Activated T-helper 17 cell treated with anti-CD3 and anti-CD28 coated beads, Interleukin-2, amount 50 U/mL, for 72 hours (primary cell): ENCODE measurements at regions not wholly inside any gene's neighbourhood (a gene's known extent, or its start where the extent isn't known, plus 50 kb on each side); places are given as distances from the start of the nearest gene placed in this dataset.
"Not testable (repeated sequence)": the region's sequence is repeated elsewhere in the genome, so short reads cannot be mapped to it uniquely, and the experiment has no call there.

Experiments
- ATAC-seq: fragments of 150-1000 bp; cut with Tn5 transposase; replicated peaks from 2 replicates; pipeline ENCODE4 v1.10.0; 2021; ENCODE audit warnings: mild to moderate bottlenecking, moderate library complexity
- H3K27ac Mint-ChIP-seq: one replicate; pipeline ENCODE4 v1.8.0; 2022; ENCODE audit warnings: mixed read lengths
- H3K27me3 Mint-ChIP-seq: one replicate; pipeline ENCODE4 v1.8.0; 2022; ENCODE audit warnings: mixed read lengths
- H3K36me3 Mint-ChIP-seq: one replicate; pipeline ENCODE4 v1.8.0; 2022; ENCODE audit warnings: low read depth, mild to moderate bottlenecking, mixed read lengths
- H3K4me1 Mint-ChIP-seq: one replicate; pipeline ENCODE4 v1.8.0; 2022; ENCODE audit warnings: mixed read lengths
- H3K4me3 Mint-ChIP-seq: one replicate; pipeline ENCODE4 v1.8.0; 2022; ENCODE audit warnings: mild to moderate bottlenecking, mixed read lengths
- H3K9me3 Mint-ChIP-seq: one replicate; pipeline ENCODE4 v1.8.0; 2022; ENCODE audit warnings: mixed read lengths

DNA sequence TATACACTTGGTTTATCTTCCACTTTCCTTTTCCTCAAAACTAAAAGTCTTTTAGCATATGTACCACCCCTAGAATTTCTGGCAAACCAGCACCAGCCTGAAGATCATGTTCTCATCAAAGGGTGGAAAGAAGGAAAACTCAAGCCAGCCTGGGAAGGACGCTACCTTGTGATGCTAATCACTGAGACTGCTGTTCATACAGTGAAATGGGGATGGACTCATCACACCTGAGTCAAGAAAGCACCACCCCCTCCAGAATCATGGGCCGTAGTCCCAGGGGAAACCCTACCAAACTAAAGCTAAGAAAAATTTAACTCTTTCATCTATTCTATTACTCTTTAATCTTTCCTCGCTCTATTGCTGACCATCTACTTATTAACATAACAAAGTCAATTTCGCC, 595.9 kb upstream of the AADAT start:
- H3K36me3 Mint-ChIP-seq: not testable (repeated sequence)

GRCh38 chr4:170682558-170683294, 593.0 kb upstream of the AADAT start:
- ATAC-seq: no peak
- no peak overlapping the region for H3K4me3 Mint-ChIP-seq
- H3K9me3 Mint-ChIP-seq: peaks cover 13% of the 10 kb centered on the region
- no peak overlapping the region for H3K27ac Mint-ChIP-seq
- no peaks in the 10 kb centered on the region for H3K4me1 Mint-ChIP-seq
- H3K27me3 Mint-ChIP-seq: no peaks in the 10 kb centered on the region
- no peaks in the 10 kb centered on the region for H3K36me3 Mint-ChIP-seq

More for the DNA sequence above, 595.9 kb upstream of the AADAT start:
- not testable (repeated sequence) for H3K27ac Mint-ChIP-seq, H3K4me3 Mint-ChIP-seq, H3K27me3 Mint-ChIP-seq, H3K4me1 Mint-ChIP-seq, ATAC-seq, H3K9me3 Mint-ChIP-seq

GRCh38 chr4:170682087-170682486, 592.3 kb upstream of the AADAT start:
- peaks cover 13% of the 10 kb centered on the region for H3K9me3 Mint-ChIP-seq
- not testable (repeated sequence) for H3K4me3 Mint-ChIP-seq, H3K27me3 Mint-ChIP-seq, H3K36me3 Mint-ChIP-seq, ATAC-seq, H3K27ac Mint-ChIP-seq, H3K4me1 Mint-ChIP-seq

GRCh38 chr4:170675568-170676262, 586.0 kb upstream of the AADAT start:
- Mint-ChIP-seq H3K27me3 (no peaks in the 10 kb centered on the region), H3K4me1 (no peaks in the 10 kb centered on the region), H3K36me3 (no peaks in the 10 kb centered on the region), H3K9me3 (peaks cover 18% of the 10 kb centered on the region), H3K4me3 (no peak overlapping the region), H3K27ac (no peak overlapping the region)
- ATAC-seq: no peak

GRCh38 chr4:170674176-170674575, 584.4 kb upstream of the AADAT start:
- Mint-ChIP-seq H3K9me3 (peaks cover 16% of the 10 kb centered on the region), H3K4me3 (no peak overlapping the region), H3K27ac (no peak overlapping the region), H3K27me3 (no peaks in the 10 kb centered on the region), H3K4me1 (no peaks in the 10 kb centered on the region), H3K36me3 (no peaks in the 10 kb centered on the region)
- no peak for ATAC-seq

DNA sequence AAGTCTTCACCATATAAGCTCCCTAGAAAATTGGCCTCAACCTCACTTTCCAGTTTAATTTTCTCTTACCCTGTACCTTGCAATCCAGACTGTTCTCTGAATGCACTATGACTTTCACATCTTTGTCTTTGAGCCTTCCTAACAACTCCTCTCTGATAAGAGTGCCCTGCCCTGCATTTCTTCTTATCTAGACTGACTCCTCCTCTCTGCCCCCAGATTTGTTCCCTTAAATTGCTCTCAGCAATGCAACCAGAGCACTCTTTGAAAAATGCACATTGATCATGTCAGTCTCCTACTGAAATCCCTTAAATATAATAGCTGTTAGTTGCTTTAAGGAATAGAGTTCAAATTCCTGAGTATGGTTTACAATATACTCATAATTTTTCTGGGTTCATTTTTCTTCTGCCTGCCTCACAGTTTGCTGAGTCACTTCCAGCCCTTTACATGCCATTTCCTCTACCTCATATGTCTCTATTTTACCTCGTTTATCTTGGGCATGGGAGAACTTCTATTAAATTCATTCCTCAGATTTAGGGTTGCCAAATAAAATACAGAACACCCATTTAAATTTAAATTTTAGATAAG, 582.7 kb upstream of the AADAT start:
- H3K4me1 Mint-ChIP-seq: no peaks in the 10 kb centered on the region
- H3K4me3 Mint-ChIP-seq: no peak overlapping the region
- H3K9me3 Mint-ChIP-seq: peaks cover 10% of the 10 kb centered on the region
- no peak overlapping the region for H3K27ac Mint-ChIP-seq
- ATAC-seq: no peak
- no peaks in the 10 kb centered on the region for H3K36me3 Mint-ChIP-seq
- H3K27me3 Mint-ChIP-seq: no peaks in the 10 kb centered on the region

GRCh38 chr4:170671171-170671570, 581.4 kb upstream of the AADAT start:
- Mint-ChIP-seq H3K4me3 (no peak overlapping the region), H3K9me3 (peaks cover 11% of the 10 kb centered on the region), H3K27ac (no peak overlapping the region), H3K36me3 (no peaks in the 10 kb centered on the region), H3K4me1 (no peaks in the 10 kb centered on the region), H3K27me3 (no peaks in the 10 kb centered on the region)
- no peak for ATAC-seq

DNA sequence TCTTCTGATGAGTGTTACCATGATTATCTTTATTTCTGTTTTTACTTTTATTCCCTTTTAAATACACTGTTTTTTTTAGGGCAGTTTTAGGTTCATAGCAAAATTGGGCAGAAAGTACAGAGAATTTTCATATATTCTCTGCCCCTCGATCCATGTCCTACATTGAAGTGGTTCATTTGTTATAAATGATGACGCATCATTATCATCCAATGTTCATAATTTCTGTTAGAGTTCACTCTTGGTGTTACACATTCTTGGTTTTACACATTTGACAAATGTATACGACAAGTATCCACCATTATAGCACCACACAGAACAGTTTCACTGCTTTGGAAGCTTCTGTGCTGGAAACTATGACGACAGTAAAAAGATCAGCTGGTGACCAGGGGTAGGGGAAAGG, 578.1 kb upstream of the AADAT start:
- H3K27ac Mint-ChIP-seq: no peak overlapping the region

GRCh38 chr4:170666909-170667308, 577.2 kb upstream of the AADAT start:
- H3K36me3 Mint-ChIP-seq: no peaks in the 10 kb centered on the region
- no peak overlapping the region for H3K27ac Mint-ChIP-seq
- H3K4me1 Mint-ChIP-seq: no peaks in the 10 kb centered on the region
- H3K27me3 Mint-ChIP-seq: no peaks in the 10 kb centered on the region
- H3K4me3 Mint-ChIP-seq: no peak overlapping the region
- ATAC-seq: no peak
- peaks cover 9% of the 10 kb centered on the region for H3K9me3 Mint-ChIP-seq

More for the DNA sequence above, 578.1 kb upstream of the AADAT start:
- H3K4me3 Mint-ChIP-seq: no peak overlapping the region
- H3K9me3 Mint-ChIP-seq: peaks cover 14% of the 10 kb centered on the region
- H3K27me3 Mint-ChIP-seq: no peaks in the 10 kb centered on the region
- H3K4me1 Mint-ChIP-seq: no peaks in the 10 kb centered on the region
- no peaks in the 10 kb centered on the region for H3K36me3 Mint-ChIP-seq
- ATAC-seq: no peak

- ATAC-seq: no peak
- no peaks in the 10 kb centered on the region for H3K4me1 Mint-ChIP-seq
- peaks cover 9% of the 10 kb centered on the region for H3K9me3 Mint-ChIP-seq
- H3K36me3 Mint-ChIP-seq: no peaks in the 10 kb centered on the region
- H3K27me3 Mint-ChIP-seq: no peaks in the 10 kb centered on the region
- no peak overlapping the region for H3K27ac Mint-ChIP-seq
- no peak overlapping the region for H3K4me3 Mint-ChIP-seq
These were observed 572.5 kb upstream of the AADAT start for GRCh38 chr4:170662250-170662649.

DNA sequence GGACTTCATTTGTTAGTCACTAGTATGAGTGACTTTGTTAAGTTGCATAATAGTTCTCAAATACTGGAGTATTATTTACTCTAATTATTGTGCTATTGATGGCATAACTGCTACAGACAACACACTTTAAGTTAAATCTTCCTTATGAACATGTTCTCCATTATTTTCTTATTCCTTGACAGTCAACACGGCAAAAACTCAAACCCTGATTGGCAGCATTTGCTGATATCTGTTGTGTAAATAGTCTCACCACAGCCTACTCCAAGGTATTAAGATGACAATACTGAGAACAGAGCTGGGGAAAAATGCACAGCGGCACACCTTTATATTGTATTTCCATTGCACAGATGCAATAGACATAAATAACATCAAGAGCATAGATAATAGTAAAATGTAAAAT, 568.0 kb upstream of the AADAT start:
- ATAC-seq: no peak
- Mint-ChIP-seq H3K4me3 (no peak overlapping the region), H3K9me3 (peaks cover 7% of the 10 kb centered on the region), H3K27me3 (no peaks in the 10 kb centered on the region), H3K4me1 (no peaks in the 10 kb centered on the region), H3K27ac (no peak overlapping the region), H3K36me3 (no peaks in the 10 kb centered on the region)

- ATAC-seq: no peak
- Mint-ChIP-seq H3K27me3 (no peaks in the 10 kb centered on the region), H3K27ac (no peak overlapping the region), H3K4me1 (no peaks in the 10 kb centered on the region), H3K9me3 (peaks cover 7% of the 10 kb centered on the region), H3K4me3 (no peak overlapping the region), H3K36me3 (no peaks in the 10 kb centered on the region)
These were observed 566.8 kb upstream of the AADAT start for GRCh38 chr4:170656506-170656905.

DNA sequence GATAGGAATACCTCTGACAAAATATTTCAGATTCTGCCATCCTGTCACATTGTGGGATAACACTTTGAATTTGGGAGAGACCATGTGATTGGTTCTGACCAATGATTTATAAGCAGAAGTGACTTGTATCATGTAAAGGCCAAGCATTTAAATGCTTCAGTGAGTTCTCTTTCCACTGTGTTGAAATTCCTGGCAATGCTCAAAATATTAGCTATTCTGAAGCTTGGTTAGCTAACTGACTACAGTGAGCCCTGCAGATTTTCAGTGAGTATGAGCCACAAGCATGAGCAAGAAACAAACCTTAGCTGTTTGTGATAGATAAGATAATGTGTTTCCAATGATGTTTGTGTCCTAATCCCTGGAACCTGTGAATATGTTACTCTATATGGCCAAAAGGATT, 562.8 kb upstream of the AADAT start:
- H3K27ac Mint-ChIP-seq: no peak overlapping the region
- peaks cover 7% of the 10 kb centered on the region for H3K9me3 Mint-ChIP-seq
- no peak overlapping the region for H3K4me3 Mint-ChIP-seq
- ATAC-seq: no peak
- H3K4me1 Mint-ChIP-seq: no peaks in the 10 kb centered on the region
- H3K27me3 Mint-ChIP-seq: no peaks in the 10 kb centered on the region
- H3K36me3 Mint-ChIP-seq: no peaks in the 10 kb centered on the region

DNA sequence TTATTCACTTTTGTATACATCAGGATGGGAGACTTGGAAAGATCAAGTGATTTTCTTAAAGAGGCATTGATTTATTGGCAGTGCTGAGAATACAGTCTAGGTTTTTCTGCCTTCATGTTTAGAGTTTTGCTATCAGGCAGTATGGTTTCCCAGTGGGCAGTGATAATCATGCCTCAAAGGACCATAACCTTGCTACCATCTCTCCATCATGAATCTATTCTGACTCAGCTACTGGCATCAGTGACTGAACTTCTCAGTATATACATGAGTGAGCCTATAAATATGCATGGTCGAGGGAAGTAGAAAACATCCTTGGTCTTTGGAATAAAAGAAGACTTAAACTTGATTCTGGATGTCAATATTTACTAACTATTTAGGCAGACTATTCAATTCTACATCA, 562.0 kb upstream of the AADAT start:
- no peak for ATAC-seq
- Mint-ChIP-seq H3K36me3 (no peaks in the 10 kb centered on the region), H3K4me3 (no peak overlapping the region), H3K27ac (no peak overlapping the region), H3K27me3 (no peaks in the 10 kb centered on the region), H3K4me1 (no peaks in the 10 kb centered on the region), H3K9me3 (peaks cover 7% of the 10 kb centered on the region)

GRCh38 chr4:170627418-170627817, 537.7 kb upstream of the AADAT start:
- Mint-ChIP-seq H3K36me3 (no peaks in the 10 kb centered on the region), H3K4me1 (no peaks in the 10 kb centered on the region), H3K4me3 (no peak overlapping the region), H3K27ac (no peak overlapping the region), H3K9me3 (peaks cover 17% of the 10 kb centered on the region), H3K27me3 (no peaks in the 10 kb centered on the region)
- ATAC-seq: no peak
